ENCODE measurements at regions not wholly inside any gene's neighbourhood (a gene's known extent, or its start where the extent isn't known, plus 50 kb on each side); places are given as distances from the start of the nearest gene placed in this dataset.

DNA sequence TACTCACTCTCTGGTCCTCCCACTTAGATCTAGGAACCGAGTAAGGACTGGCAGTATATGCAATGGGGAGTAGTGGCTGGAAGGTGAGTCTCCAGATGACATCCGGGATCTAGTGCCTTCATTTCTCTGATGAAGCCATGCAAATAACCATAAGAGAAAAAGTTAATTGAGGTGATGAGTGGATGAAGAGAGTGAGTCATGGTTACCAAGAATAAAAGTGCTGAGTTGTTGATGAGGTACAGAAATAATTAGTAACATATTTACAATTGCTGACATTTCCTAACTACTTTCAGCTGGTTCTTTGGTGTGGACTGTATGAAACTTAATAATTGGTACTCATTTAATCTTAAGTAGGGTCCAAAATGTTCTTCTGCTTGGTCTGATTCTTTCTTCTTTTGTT lies 146.7 kb upstream of the PITX2 start:
- ATAC-seq, result no peak
- Histone ChIP-seq H3K27ac (no peak overlapping the region), H3K27me3 (no peaks in the 10 kb centered on the region), H3K4me3 (no peak overlapping the region), H3K4me1 (no peaks in the 10 kb centered on the region), H3K36me3 (no peaks in the 10 kb centered on the region), H3K9me3 (no peaks in the 10 kb centered on the region)
- 0 to 90% methylated on average over 1 of the region's 2 CpGs for WGBS, 2 donors (ENCODE audit: low coverage in 1 of 2)
- TF ChIP-seq POLR2AphosphoS5 (IDR thresholded peaks at IDR 0.05) (no peak), POLR2A (IDR thresholded peaks at IDR 0.05) (no peak), EP300 (IDR thresholded peaks at IDR 0.05) (no peak)
- TF ChIP-seq, protein P1, sequence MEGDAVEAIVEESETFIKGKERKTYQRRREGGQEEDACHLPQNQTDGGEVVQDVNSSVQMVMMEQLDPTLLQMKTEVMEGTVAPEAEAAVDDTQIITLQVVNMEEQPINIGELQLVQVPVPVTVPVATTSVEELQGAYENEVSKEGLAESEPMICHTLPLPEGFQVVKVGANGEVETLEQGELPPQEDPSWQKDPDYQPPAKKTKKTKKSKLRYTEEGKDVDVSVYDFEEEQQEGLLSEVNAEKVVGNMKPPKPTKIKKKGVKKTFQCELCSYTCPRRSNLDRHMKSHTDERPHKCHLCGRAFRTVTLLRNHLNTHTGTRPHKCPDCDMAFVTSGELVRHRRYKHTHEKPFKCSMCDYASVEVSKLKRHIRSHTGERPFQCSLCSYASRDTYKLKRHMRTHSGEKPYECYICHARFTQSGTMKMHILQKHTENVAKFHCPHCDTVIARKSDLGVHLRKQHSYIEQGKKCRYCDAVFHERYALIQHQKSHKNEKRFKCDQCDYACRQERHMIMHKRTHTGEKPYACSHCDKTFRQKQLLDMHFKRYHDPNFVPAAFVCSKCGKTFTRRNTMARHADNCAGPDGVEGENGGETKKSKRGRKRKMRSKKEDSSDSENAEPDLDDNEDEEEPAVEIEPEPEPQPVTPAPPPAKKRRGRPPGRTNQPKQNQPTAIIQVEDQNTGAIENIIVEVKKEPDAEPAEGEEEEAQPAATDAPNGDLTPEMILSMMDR (IDR thresholded peaks at IDR 0.05), result no peak

- Histone ChIP-seq H3K27me3 (no peaks in the 10 kb centered on the region), H3K36me3 (no peaks in the 10 kb centered on the region), H3K4me3 (no peak overlapping the region), H3K9me3 (no peaks in the 10 kb centered on the region), H3K27ac (no peak overlapping the region), H3K4me1 (no peaks in the 10 kb centered on the region)
- no peak for TF ChIP-seq POLR2A (IDR thresholded peaks at IDR 0.05)
- TF ChIP-seq, protein P1 (IDR thresholded peaks at IDR 0.05), result no peak
- no peak for TF ChIP-seq EP300 (IDR thresholded peaks at IDR 0.05)
- TF ChIP-seq POLR2AphosphoS5 (IDR thresholded peaks at IDR 0.05), result no peak
- WGBS, 2 donors (ENCODE audit: low coverage in 1 of 2), result 81 to 88% methylated on average over 3 of the region's 3 CpGs
- ATAC-seq, result no peak
Measured at GRCh38 chr4:110770353-110770752, 147.5 kb upstream of the PITX2 start.

DNA sequence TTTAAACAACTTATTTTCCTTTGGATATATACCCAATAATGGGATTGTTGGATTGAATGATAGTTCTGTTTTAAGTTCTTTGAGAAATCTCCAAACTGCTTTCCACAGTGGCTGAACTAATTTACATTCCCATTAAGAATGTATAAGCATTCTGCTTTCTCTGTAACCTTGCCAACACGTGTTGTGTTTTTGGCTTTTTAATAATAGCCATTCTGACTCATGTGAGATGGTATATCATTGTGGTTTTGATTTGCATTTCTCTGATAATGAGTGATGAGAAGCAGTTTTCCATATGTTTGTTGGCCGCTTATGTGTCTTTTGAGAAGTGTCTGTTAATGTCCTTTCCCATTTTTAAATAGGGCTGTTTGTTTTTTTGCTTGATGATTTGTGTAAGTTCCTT lies 155.6 kb upstream of the PITX2 start:
- 62 to 80% methylated on average over 2 of the region's 2 CpGs for WGBS, 2 donors (ENCODE audit: low coverage in 1 of 2)
- H3K9me3 ChIP-seq, result no peaks in the 10 kb centered on the region
- H3K36me3 ChIP-seq, result no peaks in the 10 kb centered on the region
- no peaks in the 10 kb centered on the region for H3K4me1 ChIP-seq
- H3K27ac ChIP-seq, result no peak overlapping the region
- H3K27me3 ChIP-seq, result no peaks in the 10 kb centered on the region
- TF ChIP-seq POLR2A (IDR thresholded peaks at IDR 0.05) (no peak), EP300 (IDR thresholded peaks at IDR 0.05) (no peak), POLR2AphosphoS5 (IDR thresholded peaks at IDR 0.05) (no peak)
- TF ChIP-seq, protein P1 (IDR thresholded peaks at IDR 0.05), result no peak
- no peak overlapping the region for H3K4me3 ChIP-seq
- no peak for ATAC-seq

DNA sequence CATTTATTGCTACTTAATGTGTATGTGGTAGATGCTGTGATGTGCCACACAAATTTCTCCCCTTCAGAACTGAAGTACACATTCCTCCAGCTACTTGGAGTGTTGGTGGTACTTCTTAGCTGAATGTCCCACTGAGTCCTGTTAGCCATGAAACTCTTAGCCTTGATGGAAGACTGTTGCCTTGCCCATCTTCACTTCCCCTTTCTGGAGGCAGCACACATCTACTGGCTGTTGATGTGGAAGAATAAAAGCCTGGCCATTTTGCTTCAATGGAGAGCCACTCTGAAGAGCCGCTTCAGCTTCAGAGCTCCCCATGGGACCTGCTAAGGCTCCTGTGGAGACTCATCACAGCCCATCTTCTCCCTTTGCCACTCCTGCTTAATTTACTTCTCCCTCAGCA lies 157.7 kb upstream of the PITX2 start:
- no peak for ATAC-seq
- H3K9me3 ChIP-seq, result no peaks in the 10 kb centered on the region
- 86% methylated on average over 1 of the region's 1 CpG; no CpG with 5 or more reads in 1 of the 2 donors for WGBS, 2 donors (ENCODE audit: low coverage in 1 of 2)

GRCh38 chr4:110781944-110782343 lies 159.1 kb upstream of the PITX2 start:
- H3K4me3 ChIP-seq, result no peak overlapping the region
- WGBS, 2 donors (ENCODE audit: low coverage in 1 of 2), result 57 to 67% methylated on average over 4 of the region's 4 CpGs
- no peaks in the 10 kb centered on the region for H3K9me3 ChIP-seq
- H3K27ac ChIP-seq, result no peak overlapping the region
- H3K4me1 ChIP-seq, result no peaks in the 10 kb centered on the region
- ATAC-seq, result no peak
- no peaks in the 10 kb centered on the region for H3K27me3 ChIP-seq
- H3K36me3 ChIP-seq, result no peaks in the 10 kb centered on the region
- TF ChIP-seq POLR2A (IDR thresholded peaks at IDR 0.05), result no peak
- no peak for TF ChIP-seq POLR2AphosphoS5 (IDR thresholded peaks at IDR 0.05)
- TF ChIP-seq, protein P1 (IDR thresholded peaks at IDR 0.05), result no peak
- no peak for TF ChIP-seq EP300 (IDR thresholded peaks at IDR 0.05)

More for the DNA sequence above, 157.7 kb upstream of the PITX2 start:
- no peaks in the 10 kb centered on the region for H3K36me3 ChIP-seq
- no peak for TF ChIP-seq POLR2AphosphoS5 (IDR thresholded peaks at IDR 0.05)
- no peak for TF ChIP-seq EP300 (IDR thresholded peaks at IDR 0.05)
- TF ChIP-seq, protein P1 (IDR thresholded peaks at IDR 0.05), result no peak
- TF ChIP-seq POLR2A (IDR thresholded peaks at IDR 0.05), result no peak
- no peak overlapping the region for H3K27ac ChIP-seq
- no peak overlapping the region for H3K4me3 ChIP-seq
- no peaks in the 10 kb centered on the region for H3K4me1 ChIP-seq
- H3K27me3 ChIP-seq, result no peaks in the 10 kb centered on the region
